HG03378 (cell line): ENCODE measurements at regions not wholly inside any gene's neighbourhood (a gene's known extent, or its start where the extent isn't known, plus 50 kb on each side); places are given as distances from the start of the nearest gene placed in this dataset.
"Not testable (repeated sequence)": the region's sequence is repeated elsewhere in the genome, so short reads cannot be mapped to it uniquely, and the experiment has no call there.

Experiments used
- ATAC-seq: cut with Tn5 transposase; IDR thresholded peaks from one replicate; pipeline ENCODE4 v1.9.1; 2021; ENCODE audit warnings: mild to moderate bottlenecking, moderate library complexity; ENCODE audit not compliant: unreplicated experiment

DNA sequence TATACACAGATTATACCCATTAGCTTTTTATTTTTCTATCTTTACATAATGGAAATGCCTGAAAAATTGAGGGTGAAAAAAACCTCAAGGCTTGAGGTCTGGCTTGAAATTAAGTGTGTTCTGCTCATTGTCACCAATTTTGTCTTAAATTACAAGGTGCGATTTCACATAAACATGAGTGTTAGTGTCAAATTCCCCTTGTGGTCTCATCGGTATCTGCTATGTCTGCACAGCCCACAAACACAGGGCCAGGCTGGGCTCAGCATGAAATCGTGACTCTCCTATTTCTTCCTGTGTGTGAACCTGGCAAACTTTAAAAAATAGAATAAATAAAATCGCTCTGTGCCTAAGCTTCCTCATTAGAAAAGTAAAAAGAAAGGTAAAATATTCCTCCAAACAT, 109.1 kb downstream of the CRLF2 start:
- ATAC-seq, result no peak

DNA sequence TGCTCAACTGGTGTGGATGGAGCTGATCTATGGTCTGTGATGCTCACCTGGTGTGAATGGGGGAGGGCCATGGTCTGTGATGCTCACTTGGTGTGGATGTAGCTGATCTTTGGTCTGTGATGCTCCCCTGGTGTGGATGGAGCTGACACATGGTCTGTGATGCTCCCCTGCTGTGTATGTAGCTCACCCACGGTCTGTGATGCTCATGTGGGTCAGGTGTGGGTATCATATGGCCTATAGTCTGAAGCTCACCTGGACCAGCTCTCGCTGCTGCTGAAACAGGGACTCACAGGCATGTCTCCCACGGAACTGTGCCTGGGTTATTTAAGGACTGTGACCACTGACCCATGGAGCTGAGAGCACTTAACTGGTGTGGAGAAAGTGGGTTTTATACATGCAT, 109.7 kb downstream of the CRLF2 start:
- no peak for ATAC-seq

DNA sequence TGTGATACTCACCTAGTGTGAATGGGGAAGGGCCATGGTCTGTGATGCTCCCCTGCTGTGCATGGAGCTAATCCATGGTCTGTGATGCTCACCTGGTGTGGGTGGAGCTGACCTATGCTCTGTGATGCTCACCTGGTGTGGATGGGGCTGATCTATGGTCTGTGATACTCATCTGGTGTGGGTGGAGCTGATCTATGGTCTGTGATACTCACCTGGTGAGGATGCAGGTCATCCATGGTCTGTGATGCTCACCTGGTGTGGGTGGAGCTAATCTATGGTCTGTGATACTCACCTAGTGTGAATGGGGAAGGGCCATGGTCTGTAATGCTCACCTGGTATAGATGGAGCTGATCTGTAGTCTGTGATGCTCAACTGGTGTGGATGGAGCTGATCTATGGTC, 110.2 kb downstream of the CRLF2 start:
- not testable (repeated sequence) for ATAC-seq

DNA sequence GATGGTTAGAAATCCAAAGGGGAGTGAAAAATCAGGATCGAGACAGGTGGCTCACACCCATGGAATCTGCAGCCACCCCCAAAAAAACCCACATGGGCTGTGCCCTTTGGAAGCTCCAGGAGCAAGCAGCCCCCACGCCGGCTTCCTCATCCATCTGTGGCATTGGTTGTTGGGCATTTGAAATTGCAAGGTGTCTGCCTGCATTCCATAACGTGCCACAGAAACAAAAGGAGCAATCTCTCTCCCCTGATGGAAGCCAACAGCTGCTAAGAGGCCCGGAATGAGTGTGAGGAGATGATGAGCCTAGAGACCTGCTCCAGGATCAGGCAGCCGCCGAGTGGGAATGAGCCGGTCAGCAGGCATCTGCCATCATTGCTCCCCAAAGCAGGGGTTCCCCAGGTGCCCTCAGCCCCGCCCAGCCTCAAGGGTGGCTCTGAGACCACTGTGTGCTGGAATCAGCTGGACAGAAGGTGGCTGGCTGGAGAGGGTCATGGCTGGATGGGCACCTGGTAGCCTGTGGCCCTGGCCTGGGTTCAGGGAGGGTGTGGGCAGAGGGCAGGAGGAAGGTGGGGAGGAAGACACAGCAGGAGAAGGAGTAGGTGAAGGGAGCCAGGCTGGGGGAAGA, 113.2 kb downstream of the CRLF2 start:
- no peak for ATAC-seq

DNA sequence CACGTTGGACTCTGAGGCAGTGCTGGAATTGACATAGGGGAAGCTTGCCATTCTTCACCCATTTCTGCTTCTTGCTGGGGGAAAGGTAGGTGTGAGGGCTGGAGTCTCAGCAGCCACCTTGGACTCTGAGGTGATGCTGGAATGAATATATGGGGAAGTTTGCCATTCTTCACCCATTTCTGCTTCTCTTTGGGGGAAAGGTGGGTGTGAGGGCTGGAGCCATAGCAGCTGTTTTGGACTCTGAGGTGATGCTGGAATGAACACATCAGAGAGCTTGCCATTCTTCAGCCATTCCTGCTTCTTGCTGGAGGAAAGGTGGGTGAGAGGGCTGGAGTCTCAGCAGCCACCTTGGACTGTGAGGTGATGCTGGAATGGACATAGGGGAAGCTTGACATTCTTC, 115.1 kb downstream of the CRLF2 start:
- no peak for ATAC-seq

DNA sequence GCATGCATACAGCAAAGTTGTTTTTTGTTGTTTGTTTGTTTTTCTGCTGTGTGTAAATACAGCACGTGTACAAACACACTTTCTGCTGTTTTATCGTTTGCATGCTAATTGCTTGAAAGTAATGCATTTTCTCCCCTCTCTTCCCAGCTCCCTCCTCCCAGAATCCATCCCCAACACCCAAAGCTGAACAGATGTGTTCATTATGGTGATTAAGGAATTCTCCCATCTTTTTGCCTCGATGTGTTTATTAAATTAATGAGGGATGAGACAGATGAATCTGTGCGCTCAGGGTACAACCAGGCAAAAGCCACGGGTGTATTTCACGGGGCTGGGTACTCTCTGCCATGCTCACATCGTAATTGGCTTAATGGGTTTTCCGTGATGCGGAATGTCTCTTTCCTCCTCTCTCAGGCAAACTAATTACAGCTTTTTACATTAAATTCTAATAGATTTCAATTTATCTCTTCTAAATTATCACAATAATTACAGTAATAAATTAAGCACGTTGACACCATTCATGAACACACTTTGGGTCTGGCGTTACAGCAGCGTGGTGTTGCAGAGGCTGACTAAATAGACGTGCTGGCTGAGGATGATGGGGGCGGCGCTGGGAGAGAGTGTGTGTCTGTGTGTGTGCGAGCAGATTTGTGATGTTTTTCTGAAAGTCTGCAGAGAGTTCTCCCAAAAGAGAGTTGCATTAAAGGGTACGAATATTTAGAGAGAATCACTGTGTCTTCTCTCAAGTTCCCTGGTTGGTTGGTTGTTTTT, 117.7 kb downstream of the CRLF2 start:
- no peak for ATAC-seq

DNA sequence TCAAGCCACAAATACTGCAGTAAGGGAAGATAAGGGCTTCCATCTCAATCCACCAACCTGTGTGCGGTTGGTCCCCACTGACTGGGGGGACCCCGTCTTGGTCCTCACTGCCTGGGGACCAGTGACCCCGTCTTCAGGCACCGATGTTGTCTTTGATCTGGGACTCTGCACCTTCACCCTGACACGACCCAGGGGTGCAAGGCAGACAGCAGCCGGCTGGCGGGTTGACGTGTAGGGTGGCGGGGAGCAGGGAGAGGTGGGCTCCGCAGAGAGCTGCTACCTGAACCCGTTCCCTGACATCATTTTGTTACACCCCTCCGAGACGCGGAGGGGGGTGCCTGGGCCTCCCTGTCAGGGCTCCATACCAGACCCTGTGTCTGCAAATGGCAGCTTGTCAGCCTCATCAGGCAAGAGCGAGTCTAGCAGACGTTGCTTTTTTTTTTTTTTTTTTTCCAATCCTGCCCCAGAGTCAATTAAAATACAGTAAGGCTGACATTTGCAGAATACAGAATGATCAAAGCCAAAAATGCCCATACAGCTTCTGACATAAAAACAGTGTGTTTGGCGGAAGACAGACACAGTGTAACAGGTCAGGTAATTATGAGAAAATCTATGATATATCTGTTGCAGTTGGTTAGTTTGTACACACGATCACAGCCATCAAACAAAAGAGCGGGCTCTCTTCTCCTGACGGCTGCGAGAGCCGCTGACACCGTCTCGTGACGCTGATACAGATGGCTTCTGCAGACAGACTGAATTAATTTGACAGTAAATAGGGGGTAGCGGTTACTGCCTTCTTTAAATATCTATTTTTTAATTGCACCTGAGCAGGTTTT, 118.6 kb downstream of the CRLF2 start:
- ATAC-seq, result no peak

DNA sequence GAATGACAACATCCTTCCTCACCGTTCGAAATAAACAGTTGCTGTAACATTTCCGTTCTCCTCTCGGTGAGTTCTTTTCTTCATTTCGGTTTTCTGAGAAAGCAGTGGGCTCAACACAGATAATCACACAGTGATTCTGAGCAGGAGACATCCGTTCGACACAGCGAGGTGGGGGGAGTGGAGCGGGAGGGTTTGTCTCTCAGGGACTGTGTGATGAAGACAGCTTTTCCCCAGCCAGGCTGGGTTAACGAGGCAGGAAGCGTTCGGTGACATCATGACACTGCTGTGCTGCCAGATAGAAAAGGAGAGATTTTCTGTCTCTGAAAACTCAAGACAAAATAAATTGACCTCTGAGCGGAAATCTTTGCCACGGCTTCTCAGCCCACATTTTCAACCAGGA, 119.3 kb downstream of the CRLF2 start:
- ATAC-seq, result no peak

DNA sequence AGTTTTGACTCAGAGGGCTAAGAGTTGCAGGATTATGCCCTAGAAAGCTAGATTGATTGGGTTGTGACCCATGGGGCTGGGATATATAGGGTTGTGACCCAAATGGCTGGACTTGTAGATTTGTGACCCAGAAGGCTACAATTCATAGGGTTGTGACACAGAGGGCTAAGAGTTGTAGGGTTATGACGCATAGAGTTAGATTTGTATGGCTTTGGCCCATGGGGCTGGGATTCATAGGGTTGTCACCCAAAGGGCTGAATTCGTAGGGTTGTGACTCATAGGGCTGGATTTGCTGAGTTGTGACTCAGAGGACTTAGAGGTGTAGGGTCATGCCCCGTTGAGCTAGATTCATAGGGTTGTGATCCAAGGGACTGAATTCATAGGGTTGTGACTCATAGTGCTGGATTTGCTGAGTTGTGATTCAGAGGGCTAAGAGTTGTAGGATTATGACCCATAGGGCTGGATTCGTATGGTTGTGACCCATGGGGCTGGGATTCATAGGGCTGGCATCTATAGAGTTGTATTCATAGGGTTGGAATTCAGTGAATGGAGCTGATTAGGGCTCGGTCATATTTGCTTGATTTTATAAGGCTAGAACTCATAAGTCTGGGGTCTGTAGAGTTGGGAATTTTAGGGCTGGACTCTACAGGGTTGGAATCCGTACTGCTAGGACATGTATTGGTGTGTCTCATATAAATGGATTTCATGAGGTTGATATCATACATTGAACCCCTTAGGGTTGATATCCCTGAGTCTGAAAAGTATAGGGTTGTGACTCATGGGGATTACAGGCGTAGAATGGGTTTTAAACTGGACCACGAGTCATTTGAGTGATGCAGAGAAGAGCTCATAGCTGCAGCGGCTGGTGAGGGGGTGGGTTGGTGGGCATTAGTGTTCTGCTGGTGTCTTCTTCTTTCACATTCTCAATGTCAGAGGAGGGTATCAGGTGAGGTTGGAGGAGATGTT, 125.7 kb downstream of the CRLF2 start:
- ATAC-seq, result no peak

DNA sequence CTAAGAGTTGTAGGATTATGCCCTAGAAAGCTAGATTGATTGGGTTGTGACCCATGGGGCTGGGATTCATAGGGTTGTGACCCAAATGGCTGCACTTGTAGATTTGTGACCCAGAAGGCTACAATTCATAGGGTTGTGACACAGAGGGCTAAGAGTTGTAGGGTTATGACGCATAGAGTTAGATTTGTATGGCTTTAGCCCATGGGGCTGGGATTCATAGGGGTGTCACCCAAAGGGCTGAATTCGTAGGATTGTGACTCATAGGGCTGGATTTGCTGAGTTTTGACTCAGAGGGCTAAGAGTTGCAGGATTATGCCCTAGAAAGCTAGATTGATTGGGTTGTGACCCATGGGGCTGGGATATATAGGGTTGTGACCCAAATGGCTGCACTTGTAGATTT, 126.6 kb downstream of the CRLF2 start:
- not testable (repeated sequence) for ATAC-seq

DNA sequence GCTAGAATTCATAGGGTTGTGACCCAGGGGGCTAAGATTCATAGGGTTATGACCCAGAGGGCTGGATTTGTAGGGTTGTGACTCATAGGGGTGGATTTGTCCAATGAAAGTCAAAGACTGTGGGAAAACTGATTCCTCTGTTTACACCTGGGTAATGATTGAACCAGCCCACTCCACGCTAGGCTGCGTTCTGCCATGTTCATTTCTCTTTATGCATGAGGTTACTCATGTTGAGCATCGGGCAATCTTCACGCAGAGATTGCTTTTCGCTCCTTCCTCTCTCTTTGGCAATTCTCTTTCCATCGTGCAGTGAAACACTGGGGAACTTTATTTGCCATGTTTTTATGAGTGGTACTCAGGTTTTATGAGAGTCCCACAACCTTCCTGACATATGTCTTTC, 127.8 kb downstream of the CRLF2 start:
- no peak for ATAC-seq

DNA sequence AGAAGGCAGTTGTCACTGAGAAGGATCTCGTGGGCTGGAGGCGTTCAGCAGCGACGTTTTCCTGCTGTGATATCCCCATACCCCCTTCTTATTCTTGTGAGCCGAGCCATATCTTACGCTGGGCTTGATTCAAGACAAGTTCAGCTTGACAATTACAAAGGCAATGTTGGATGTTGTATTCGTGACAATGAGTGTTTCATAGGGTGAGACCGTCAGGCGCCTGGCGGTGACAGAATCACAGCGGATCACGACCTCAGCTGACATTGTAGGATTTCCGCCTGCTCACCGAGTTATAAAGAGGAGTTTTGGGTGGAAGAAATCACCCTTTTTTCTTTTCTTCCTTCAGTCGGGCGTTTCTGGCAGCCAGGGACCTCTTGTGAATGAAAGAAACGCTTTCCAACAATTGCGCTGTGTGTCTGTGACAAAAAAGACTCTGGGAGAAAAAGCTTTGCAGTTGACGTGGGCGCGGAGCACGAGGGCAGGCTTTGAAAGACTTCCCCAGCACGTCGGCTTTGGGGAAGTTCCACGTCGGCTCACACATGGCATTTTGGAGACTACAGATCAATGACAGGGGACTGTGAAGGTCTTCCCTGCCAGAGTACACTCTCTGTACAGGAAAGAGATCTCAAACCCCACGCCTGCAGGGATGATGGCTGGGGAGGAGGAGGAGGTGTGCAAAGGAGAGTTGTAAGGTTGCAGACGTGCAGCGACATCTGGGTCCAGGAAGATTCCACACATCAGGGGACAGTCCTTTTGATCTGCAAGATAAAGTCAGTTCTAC, 135.4 kb downstream of the CRLF2 start:
- no peak for ATAC-seq

DNA sequence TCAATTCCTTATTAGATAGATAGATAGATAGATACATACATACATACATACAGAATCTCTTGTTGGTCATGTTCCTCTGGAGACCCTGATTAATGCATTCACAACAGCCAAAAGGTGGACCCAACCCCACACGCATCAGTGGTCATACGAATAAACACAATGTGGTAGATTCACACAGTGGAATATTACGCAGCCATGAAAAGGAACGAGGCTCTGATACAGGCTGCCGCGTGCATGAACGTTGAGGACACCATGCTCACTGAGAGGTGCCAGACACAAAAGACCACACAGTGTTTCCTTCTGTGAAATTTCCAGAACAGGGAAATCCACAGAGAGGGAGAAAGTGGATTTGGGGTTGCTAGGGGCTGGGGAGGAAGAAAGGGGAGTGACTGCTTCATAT, 136.7 kb downstream of the CRLF2 start:
- no peak for ATAC-seq

DNA sequence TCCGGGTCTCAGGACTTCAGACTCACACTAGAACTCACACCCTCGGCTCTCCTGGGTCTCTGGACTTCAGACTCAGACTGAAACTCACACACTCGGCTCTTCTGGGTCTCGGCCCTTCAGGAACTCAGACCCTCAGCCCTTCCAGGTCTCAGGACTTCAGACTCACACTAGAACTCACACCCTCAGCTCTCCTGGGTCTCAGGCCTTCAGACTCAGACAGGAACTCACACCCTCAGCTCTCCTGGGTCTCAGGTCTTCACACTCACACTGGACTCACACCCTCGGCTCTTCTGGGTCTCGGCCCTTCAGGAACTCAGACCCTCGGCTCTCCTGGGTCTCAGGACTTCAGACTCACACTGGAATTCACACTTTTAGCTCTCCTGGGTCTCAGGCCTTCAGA, 137.3 kb downstream of the CRLF2 start:
- ATAC-seq, result no peak

DNA sequence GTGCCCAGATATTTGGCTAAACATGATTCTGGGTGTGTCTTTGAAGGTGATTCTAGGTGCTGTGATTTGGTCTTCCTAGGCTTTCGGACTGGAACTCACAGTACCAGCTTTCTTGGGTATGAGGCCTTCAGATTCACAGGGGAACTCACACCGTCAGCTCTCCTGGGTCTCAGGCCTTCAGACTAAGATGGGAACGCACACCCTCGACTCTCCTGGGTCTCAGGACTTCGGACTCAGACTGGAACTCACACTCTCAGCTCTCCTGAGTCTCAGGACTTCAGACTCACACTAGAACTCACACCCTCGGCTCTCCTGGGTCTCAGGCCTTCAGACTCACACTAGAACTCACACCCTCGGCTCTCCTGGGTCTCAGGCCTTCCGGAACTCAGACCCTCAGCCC, 137.7 kb downstream of the CRLF2 start:
- ATAC-seq, result no peak

DNA sequence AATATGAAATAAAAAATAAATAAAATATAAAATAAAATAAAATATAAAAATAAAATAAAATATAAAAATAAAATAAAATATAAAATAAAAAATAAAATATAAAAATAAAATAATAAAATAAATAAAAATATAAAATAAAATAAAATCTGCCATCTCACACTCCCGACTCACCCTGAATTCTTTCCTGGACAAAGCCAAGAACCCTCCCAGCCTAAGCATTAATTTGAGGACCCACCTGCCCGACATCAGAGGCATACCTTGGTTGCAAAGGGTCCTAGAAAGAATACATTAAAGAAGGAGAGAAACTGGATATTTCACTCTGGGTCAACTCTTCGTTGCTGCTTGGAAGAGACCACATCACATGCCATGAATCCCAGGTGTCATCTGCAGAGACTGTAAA, 138.3 kb downstream of the CRLF2 start:
- ATAC-seq, result no peak

DNA sequence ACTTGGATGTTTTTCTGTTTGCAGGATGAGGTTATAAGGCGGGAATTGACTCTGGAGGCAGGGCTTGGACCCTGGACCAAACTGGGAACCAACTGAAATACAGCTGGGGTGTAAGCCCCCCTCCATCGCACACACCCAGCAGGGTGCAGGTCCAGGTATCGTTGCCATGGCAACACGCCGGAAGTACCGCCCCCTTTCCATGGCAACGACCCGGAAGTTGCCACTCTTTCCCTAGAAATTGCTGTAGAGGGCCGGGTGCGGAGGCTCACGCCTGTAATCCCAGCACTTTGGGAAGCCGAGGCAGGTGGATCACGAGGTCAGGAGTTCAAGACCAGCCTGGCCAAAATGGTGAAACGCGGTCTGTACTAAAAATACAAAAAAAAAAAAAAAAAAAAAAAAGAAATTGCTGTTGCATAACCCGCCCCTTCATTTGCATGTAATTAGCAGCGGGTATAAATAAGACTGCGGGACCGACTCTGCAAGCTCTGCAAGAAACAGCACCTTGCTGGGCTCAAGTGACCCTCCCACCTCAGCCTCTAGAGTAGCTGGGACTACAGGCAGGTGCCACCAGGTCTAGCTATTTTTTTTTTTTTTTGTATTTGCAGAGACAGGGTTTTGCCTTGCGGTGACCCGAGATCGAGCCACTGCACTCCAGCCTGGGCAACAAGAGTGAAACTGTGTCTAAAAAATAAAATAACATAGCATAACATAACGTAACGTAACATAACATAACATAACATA, 139.6 kb downstream of the CRLF2 start:
- no peak for ATAC-seq

DNA sequence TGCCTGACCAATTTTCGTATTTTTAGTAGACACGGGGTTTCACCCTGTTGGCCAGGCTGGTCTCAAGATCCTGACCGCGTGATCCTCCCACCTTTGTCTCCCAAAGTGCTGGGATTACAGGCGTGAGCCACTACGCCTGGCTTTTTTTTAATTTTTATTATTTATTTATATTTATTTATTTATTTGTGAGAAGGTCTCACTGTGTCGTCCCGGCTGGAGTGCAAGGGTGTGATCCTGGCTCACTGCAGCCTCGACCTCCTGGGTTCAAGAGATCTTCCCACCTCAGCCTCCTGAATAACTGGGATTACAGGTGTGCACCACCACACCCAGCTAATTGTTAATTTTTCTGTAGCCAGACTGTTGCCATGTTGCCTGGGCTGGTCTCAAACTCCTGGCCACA, 141.1 kb downstream of the CRLF2 start:
- no peak for ATAC-seq

DNA sequence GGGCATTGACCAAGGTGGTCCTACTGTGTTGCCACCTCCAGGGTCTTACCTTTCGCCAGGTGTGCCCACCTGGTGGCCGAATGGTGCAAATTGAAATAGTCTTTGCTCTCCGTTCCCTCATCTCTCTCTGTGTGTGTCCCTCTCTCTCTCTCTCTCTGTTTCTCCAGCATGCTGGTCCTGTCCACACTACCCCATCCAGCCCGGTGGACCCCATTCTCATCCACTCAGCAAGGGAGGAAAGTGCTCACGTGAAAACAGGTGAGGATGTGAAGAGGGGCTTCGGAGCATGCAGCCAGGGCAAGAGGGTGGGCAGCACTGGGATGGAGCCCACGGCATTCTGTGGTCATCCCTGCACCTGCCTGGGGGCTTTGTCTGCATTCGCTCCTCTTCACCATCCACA, 150.1 kb downstream of the CRLF2 start:
- ATAC-seq, result no peak
